ENCODE measurements at regions not wholly inside any gene's neighbourhood (a gene's known extent, or its start where the extent isn't known, plus 50 kb on each side); places are given as distances from the start of the nearest gene placed in this dataset.

DNA sequence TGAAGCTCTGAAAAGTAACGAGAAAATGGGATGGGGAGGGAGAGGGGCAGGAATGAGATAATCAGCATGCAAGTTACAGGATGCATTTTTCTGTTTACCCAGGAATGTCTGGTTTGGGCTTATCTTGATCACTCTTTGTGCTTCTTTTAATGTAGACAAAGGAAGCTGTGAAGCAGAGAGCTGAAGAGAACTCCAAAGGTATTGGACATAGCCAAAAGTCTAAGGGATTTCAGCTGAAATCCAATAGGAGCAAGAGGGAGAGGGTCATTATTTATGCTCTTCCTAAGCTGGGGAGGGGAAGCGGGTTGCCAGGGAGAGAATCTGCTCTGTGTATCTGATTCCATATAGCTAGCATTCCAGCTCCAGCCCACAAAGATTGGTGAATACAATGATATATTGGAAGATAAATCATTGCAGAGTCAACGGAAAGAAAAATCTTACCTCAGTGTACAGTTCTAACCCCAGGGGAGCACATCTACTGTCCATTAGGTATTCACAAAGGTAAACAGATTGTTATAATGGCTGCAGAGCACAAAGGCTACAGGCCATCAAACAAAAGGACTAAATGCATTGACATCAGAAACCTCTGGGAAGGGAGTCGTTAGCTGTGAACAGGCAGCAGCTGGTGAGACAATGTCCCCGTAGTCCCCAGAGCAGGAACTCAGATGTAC lies 61.0 kb upstream of the PELI2 start:
- TF ChIP-seq ZNF274 (IDR thresholded peaks at IDR 0.05; ENCODE audit: low read depth, low read length) (no peak), YY1 (IDR thresholded peaks at IDR 0.05; ENCODE audit: insufficient read depth, insufficient read length) (no peak)
